Upper lobe of left lung (tissue), 4 donors: ENCODE measurements at regions not wholly inside any gene's neighbourhood (a gene's known extent, or its start where the extent isn't known, plus 50 kb on each side); places are given as distances from the start of the nearest gene placed in this dataset.

Experiments used
- EP300 ChIP-seq, 4 donors: sonication (generic); formaldehyde crosslinking; IDR thresholded peaks; one replicate each; pipeline ENCODE4 v1.5.1; 2017; ENCODE audit warnings: antibody characterized with exemption in 4 of 4, control low read depth in 2 of 4
- POLR2A ChIP-seq, 4 donors: fragments of 450-650 bp; IDR thresholded peaks; one replicate each; pipeline ENCODE4 v1.5.1; 2016 to 2017; ENCODE audit warnings: antibody characterized with exemption in 4 of 4, mild to moderate bottlenecking in 2 of 4
- POLR2AphosphoS5 ChIP-seq, 2 donors: sonication (generic); formaldehyde crosslinking; IDR thresholded peaks; one replicate each; pipeline ENCODE4 v1.5.1; 2017; ENCODE audit warnings: antibody characterized with exemption in 2 of 2
- TF ChIP-seq, protein P1 (sequence below), 6 experiments: fragments of 450-650 bp in 4 of 6; fragments of 200-600 bp in 2 of 6; sonication (generic) in 2 of 6; IDR thresholded peaks; one replicate each; pipeline ENCODE4 v1.5.1; 2016 to 2019; ENCODE audit warnings: antibody characterized with exemption in 6 of 6

- TF ChIP-seq, protein P1, sequence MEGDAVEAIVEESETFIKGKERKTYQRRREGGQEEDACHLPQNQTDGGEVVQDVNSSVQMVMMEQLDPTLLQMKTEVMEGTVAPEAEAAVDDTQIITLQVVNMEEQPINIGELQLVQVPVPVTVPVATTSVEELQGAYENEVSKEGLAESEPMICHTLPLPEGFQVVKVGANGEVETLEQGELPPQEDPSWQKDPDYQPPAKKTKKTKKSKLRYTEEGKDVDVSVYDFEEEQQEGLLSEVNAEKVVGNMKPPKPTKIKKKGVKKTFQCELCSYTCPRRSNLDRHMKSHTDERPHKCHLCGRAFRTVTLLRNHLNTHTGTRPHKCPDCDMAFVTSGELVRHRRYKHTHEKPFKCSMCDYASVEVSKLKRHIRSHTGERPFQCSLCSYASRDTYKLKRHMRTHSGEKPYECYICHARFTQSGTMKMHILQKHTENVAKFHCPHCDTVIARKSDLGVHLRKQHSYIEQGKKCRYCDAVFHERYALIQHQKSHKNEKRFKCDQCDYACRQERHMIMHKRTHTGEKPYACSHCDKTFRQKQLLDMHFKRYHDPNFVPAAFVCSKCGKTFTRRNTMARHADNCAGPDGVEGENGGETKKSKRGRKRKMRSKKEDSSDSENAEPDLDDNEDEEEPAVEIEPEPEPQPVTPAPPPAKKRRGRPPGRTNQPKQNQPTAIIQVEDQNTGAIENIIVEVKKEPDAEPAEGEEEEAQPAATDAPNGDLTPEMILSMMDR (IDR thresholded peaks at IDR 0.05) = no peak
- TF ChIP-seq EP300 (IDR thresholded peaks at IDR 0.05) (no peak), POLR2A (IDR thresholded peaks at IDR 0.05) (no peak), POLR2AphosphoS5 (IDR thresholded peaks at IDR 0.05) (no peak)
Measured at GRCh38 chr10:63940277-63940922, 419.2 kb downstream of the REEP3 start.
